Sigmoid colon (tissue), 4 donors: ENCODE measurements at regions not wholly inside any gene's neighbourhood (a gene's known extent, or its start where the extent isn't known, plus 50 kb on each side); places are given as distances from the start of the nearest gene placed in this dataset.

Experiments used
- POLR2AphosphoS5 ChIP-seq, 4 donors: sonication (generic); formaldehyde crosslinking; IDR thresholded peaks; one replicate each; pipeline ENCODE4 v1.6.1; 2017; ENCODE audit warnings: antibody characterized with exemption in 4 of 4
- TF ChIP-seq, protein P1 (sequence below), 4 experiments: fragments of 450-650 bp in 3 of 4; fragments of 200-600 bp in 1 of 4; IDR thresholded peaks; one replicate each; pipeline ENCODE4 v1.5.1; 2016 to 2019; ENCODE audit warnings: antibody characterized with exemption in 4 of 4, mild to moderate bottlenecking in 3 of 4, moderate library complexity in 2 of 4

DNA sequence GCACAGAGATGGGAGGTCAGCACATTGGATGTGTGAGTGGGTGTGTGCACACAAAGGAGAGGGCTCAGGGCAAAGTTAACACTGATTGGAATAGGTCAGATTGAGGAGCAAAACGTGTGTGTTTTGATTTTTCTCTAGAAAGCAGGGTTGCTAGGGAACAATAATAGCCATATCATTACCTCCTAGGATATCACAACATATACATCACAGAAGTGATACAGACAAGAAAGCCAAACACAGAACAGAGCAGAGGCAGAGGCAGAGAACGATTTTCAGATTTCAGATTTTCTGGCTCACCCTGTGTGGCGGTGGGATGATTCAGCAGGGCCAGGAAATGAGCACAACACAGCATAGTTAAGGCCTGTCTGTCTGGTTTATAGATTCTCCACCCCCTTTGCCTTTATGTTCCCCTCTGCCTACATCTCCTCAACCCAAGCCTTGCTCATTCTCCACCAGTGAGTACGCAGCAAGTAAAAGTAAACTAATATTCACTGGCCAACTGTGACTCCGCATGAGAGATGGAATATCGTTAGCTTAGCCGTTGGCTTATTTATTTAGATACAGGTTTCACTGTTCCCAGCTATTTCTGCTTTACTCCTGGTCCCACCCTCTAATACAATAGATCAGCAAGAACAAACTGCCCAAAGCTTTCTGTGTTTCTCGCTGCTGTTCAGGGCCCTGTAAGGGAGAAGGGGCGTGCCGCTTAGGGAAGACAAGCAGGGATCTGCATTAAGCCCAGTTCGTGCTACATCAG lies 182.7 kb upstream of the TSC22D1 start:
- TF ChIP-seq, protein P1, sequence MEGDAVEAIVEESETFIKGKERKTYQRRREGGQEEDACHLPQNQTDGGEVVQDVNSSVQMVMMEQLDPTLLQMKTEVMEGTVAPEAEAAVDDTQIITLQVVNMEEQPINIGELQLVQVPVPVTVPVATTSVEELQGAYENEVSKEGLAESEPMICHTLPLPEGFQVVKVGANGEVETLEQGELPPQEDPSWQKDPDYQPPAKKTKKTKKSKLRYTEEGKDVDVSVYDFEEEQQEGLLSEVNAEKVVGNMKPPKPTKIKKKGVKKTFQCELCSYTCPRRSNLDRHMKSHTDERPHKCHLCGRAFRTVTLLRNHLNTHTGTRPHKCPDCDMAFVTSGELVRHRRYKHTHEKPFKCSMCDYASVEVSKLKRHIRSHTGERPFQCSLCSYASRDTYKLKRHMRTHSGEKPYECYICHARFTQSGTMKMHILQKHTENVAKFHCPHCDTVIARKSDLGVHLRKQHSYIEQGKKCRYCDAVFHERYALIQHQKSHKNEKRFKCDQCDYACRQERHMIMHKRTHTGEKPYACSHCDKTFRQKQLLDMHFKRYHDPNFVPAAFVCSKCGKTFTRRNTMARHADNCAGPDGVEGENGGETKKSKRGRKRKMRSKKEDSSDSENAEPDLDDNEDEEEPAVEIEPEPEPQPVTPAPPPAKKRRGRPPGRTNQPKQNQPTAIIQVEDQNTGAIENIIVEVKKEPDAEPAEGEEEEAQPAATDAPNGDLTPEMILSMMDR (IDR thresholded peaks at IDR 0.05): no peak
- no peak for TF ChIP-seq POLR2AphosphoS5 (IDR thresholded peaks at IDR 0.05)
